22Rv1 (cell line): ENCODE measurements at regions not wholly inside any gene's neighbourhood (a gene's known extent, or its start where the extent isn't known, plus 50 kb on each side); places are given as distances from the start of the nearest gene placed in this dataset.

ENCODE experiments used
- H3K27ac ChIP-seq: fragments of 450-650 bp; 2 replicates; pipeline ENCODE4 v1.5.1; 2017
- ZFX ChIP-seq: fragments of 450-650 bp; IDR thresholded peaks from 2 replicates; pipeline ENCODE4 v1.6.1; 2017; ENCODE audit warnings: antibody characterized with exemption, borderline replicate concordance
- TF ChIP-seq, protein P1 (sequence below): fragments of 450-650 bp; IDR thresholded peaks from 2 replicates; pipeline ENCODE4 v1.5.1; 2017; ENCODE audit warnings: mild to moderate bottlenecking

DNA sequence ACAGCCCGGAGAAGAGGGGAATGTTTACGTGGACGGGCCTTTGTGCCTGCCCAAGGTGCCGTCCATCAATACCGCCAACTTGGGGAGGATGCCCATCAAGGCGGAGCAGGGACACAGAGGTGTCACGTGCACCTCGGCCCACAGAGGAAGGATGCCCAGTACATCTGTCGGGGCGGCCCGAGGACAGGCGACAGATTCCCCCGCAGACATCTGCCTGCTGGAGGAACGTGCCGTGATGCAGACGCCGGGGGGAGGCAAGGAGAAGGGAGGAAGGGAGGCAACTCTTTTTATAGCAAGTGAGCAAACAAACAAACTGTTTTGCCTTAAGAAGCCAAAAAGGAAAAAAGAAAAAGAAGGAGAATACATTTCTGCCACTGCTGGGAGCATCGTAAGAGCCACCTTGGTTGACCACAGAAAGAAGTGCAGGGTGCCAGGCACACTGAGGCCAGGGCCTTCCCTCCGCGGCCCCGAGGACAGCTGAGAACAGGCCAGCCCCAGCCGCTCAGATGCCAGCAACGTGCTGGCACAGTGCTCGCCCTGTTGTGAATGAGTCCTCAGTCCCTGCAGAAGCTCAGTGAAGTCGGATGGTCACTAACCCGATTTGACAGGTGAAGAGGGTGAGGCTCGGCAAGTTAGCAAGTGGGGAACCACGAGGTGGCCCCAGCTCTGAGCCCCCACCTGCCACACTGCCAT, 146.4 kb downstream of the RBFOX3 start:
- H3K27ac ChIP-seq: no peak overlapping the region
- TF ChIP-seq ZFX: no peak
- TF ChIP-seq, protein P1, sequence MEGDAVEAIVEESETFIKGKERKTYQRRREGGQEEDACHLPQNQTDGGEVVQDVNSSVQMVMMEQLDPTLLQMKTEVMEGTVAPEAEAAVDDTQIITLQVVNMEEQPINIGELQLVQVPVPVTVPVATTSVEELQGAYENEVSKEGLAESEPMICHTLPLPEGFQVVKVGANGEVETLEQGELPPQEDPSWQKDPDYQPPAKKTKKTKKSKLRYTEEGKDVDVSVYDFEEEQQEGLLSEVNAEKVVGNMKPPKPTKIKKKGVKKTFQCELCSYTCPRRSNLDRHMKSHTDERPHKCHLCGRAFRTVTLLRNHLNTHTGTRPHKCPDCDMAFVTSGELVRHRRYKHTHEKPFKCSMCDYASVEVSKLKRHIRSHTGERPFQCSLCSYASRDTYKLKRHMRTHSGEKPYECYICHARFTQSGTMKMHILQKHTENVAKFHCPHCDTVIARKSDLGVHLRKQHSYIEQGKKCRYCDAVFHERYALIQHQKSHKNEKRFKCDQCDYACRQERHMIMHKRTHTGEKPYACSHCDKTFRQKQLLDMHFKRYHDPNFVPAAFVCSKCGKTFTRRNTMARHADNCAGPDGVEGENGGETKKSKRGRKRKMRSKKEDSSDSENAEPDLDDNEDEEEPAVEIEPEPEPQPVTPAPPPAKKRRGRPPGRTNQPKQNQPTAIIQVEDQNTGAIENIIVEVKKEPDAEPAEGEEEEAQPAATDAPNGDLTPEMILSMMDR: no peak

DNA sequence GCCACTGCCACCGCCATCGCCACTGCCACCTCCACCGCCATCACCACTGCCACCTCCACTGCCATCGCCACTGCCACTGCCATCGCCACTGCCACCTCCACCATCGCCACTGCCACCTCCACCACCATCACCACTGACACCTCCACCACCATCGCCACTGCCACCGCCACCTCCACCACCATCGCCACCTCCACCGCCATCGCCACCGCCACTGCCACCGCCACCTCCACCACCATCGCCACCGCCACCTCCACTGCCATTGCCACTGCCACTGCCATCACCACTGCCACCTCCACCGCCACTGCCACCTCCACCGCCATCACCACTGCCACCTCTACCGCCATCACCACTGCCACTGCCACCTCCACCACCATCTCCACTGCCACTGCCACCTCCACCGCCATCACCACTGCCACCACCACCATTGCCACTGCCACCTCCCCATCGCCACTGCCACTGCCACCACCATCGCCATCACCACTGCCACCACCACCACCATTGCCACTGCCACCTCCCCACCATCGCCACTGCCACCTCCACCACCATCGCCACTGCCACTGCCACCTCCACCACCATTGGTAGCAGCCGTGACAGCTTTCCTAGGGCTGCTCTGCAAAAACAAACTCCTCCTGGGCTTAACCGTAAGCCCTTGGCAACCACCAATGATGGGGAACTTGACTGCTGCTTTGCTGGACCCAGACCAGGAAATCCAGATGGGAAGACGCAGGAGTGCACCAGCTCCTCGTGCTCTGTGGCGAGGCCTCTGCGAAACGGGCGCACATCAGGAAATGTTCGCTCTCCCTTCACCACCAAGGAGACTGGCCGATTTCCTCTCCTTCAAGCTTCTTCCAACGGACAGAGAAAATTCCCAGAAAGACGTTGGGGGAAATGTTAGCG, 147.2 kb downstream of the RBFOX3 start:
- H3K27ac ChIP-seq: no peak overlapping the region
- TF ChIP-seq ZFX: no peak
- TF ChIP-seq, protein P1: no peak

DNA sequence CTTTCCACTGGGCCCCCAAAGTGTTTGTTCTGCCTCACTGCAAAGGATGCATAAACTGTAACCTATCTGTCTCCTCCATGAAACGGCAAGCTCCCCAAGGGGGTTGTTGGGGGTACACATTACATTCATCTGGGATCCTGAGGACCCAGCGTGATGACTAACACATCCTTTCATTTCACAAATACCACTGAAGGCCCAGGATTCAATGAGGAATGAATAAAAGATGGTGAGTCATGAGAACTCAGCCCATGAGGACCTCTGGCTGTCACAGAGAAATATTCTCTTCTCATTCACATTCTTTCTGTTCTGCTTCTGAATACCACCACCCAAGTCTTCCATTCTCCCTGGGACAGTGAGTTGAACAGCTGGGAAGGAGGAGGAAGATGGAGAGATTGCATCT, 149.8 kb downstream of the RBFOX3 start:
- TF ChIP-seq ZFX: no peak
- TF ChIP-seq, protein P1: no peak
- H3K27ac ChIP-seq: no peak overlapping the region

DNA sequence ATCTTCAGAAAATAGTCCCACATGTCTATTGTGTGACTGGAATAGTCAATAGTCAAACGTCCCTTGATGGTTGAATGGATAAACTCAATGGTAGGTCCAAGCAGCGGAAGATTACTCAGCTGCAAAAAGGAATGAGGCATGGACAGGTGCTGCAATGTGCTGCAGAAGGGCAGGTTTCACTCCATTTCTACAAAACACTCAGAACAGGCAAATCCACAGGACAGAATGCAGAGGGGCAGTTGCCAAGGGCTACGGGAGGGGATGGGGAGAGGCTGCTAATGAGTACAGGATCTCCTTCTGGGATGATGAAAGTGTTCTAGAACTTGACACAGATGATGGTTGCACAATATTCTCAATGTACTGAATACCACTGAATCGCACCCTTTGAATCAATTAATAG, 151.0 kb downstream of the RBFOX3 start:
- TF ChIP-seq ZFX: no peak
- no peak overlapping the region for H3K27ac ChIP-seq

DNA sequence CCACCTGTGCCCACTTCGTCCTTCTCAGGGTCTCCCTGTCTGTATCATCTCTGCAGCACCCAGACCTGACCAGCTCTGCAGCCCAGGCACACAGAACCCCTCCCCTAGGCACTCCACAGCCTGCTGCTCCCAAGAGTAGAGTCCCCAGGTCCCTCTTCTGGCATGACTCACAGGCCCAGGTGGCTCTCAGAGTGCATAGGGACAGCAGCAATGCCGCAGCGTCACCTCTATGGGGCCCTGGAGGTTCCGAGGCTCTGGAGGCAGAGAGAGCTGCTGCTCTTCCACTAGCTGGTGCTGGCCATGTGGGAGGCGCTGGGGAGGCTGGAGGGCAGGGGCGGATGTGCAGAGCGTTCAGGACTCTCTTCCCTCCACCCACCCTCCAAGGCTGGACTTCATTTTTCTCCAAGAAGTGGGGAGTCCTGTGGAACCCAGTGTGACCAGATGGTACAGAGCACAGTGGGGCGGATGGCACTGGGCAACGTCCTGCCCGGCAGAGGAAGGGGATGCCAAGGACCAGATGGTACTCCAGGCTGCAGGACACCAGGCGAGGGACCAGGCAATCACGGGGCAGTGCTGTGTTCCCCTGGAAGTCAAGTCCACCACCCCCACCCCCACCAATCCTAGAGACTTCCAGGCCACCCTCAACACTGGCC, 151.7 kb downstream of the RBFOX3 start:
- H3K27ac ChIP-seq: no peak overlapping the region
- TF ChIP-seq, protein P1: no peak
- TF ChIP-seq ZFX: no peak

DNA sequence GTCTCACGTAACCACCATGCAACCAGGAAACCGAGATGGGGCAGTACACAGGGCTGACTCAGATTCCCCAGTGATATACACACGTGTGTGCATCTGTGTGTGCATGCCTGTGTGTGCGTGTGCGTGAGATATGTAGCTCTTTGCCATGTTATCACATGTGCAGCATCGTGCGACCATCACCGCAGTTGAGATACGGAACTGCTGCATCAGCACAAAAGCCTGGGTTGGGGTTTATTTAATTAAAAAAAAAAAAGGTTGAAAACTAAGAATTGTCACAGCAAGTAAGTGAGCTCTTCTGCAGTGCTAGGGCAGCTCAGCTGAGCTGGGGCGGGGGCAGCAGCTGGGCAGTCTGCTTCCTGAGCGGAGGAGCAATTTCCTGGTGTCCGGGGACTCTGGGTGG, 152.5 kb downstream of the RBFOX3 start:
- H3K27ac ChIP-seq: no peak overlapping the region
- TF ChIP-seq ZFX: no peak
- TF ChIP-seq, protein P1: no peak

DNA sequence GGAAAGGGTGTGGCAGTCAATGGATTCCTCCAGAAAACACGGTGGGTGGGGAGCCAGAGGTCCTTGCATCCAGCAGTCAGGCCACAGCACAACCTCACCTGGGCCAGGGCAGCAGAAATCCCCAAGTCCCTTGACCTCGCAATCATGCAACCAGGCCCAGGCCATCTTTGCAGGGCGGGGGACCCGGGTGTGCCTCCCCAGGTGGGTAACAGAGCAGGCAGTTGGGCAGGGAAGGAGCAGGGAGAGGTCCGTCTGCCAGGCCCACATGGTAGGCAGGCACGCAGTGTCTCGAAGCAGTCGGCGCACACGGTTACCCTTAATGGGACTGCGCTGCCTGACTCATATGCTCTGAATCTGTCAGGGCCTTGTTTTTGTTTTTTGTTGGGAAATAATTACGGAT, 153.0 kb downstream of the RBFOX3 start:
- TF ChIP-seq ZFX: no peak
- TF ChIP-seq, protein P1: no peak
- no peak overlapping the region for H3K27ac ChIP-seq
